ENCODE measurements at regions not wholly inside any gene's neighbourhood (a gene's known extent, or its start where the extent isn't known, plus 50 kb on each side); places are given as distances from the start of the nearest gene placed in this dataset.

- intact Hi-C loops (cut with micrococcal nuclease; ENCODE audit: unreplicated experiment), result no loop called here
- H3K9me3 ChIP-seq (ENCODE audit: insufficient read depth, low read depth), result no peaks in the 10 kb centered on the region
- no peaks in the 10 kb centered on the region for H3K4me1 ChIP-seq (replicated peaks; ENCODE audit: insufficient read depth)
- H3K27ac ChIP-seq, result no peak overlapping the region
- no peak overlapping the region for H3K4me2 ChIP-seq
- H3F3A ChIP-seq (ENCODE audit: insufficient read depth, low read depth), result no peaks in the 10 kb centered on the region
- no peaks in the 10 kb centered on the region for H4K20me1 ChIP-seq (ENCODE audit: insufficient read depth)
- no TSS peak for BruUV-seq (replicated peaks)
- ChIA-PET CTCF (no interaction called here), POLR2A (ENCODE audit: unreplicated experiment) (no interaction called here)
- TF ChIP-seq EZH2 (IDR thresholded peaks at IDR 0.05; ENCODE audit: low read depth) (no peak), CTCF (conservative IDR thresholded peaks at IDR 0.05) (no peak)
- H3K79me2 ChIP-seq (ENCODE audit: low read depth), result no peaks in the 10 kb centered on the region
- no peak overlapping the region for H2AFZ ChIP-seq
- H3K36me3 ChIP-seq (ENCODE audit: low read depth), result no peaks in the 10 kb centered on the region
- H3K4me3 ChIP-seq, result no peak overlapping the region
- no peaks in the 10 kb centered on the region for H3K27me3 ChIP-seq (ENCODE audit: insufficient read depth, low read depth)
- no peak for DNase-seq
- H3K9me2 ChIP-seq (ENCODE audit: insufficient read depth), result no peaks in the 10 kb centered on the region
Observed at GRCh38 chr3:18797378-18797777, 350.9 kb upstream of the KCNH8 start.

- CTCF ChIA-PET, result no interaction called here
Observed at GRCh38 chr3:18795078-18795477, 353.2 kb upstream of the KCNH8 start.

GRCh38 chr3:18791752-18792151 is 356.6 kb upstream of the KCNH8 start:
- Histone ChIP-seq H3K36me3 (ENCODE audit: low read depth) (no peaks in the 10 kb centered on the region), H3K79me2 (ENCODE audit: low read depth) (no peaks in the 10 kb centered on the region), H2AFZ (peak overlapping the region; percentile 74; the same call in 1 of the 2 replicates), H3K4me3 (no peak overlapping the region), H3K9me2 (ENCODE audit: insufficient read depth) (no peaks in the 10 kb centered on the region), H3K27me3 (ENCODE audit: insufficient read depth, low read depth) (no peaks in the 10 kb centered on the region), H4K20me1 (ENCODE audit: insufficient read depth) (no peaks in the 10 kb centered on the region), H3K9me3 (ENCODE audit: insufficient read depth, low read depth) (no peaks in the 10 kb centered on the region), H3K4me1 (replicated peaks; ENCODE audit: insufficient read depth) (no peaks in the 10 kb centered on the region), H3K4me2 (no peak overlapping the region), H3K27ac (no peak overlapping the region), H3F3A (ENCODE audit: insufficient read depth, low read depth) (peaks cover 3% of the 10 kb centered on the region; the same call in 1 of the 2 replicates)
- DNase-seq, result no peak
- no TSS peak for BruUV-seq (replicated peaks)
- ChIA-PET POLR2A (ENCODE audit: unreplicated experiment) (no interaction called here), CTCF (no interaction called here)
- intact Hi-C loops (cut with micrococcal nuclease; ENCODE audit: unreplicated experiment), result no loop called here
- no peak for TF ChIP-seq CTCF (conservative IDR thresholded peaks at IDR 0.05)
- no peak for TF ChIP-seq EZH2 (IDR thresholded peaks at IDR 0.05; ENCODE audit: low read depth)

More at GRCh38 chr3:18795078-18795477, 353.2 kb upstream of the KCNH8 start:
- Histone ChIP-seq H3K27me3 (ENCODE audit: insufficient read depth, low read depth) (no peaks in the 10 kb centered on the region), H3K9me2 (ENCODE audit: insufficient read depth) (no peaks in the 10 kb centered on the region), H3K27ac (no peak overlapping the region), H3K4me1 (replicated peaks; ENCODE audit: insufficient read depth) (no peaks in the 10 kb centered on the region), H3K4me3 (no peak overlapping the region), H2AFZ (no peak overlapping the region), H3K36me3 (ENCODE audit: low read depth) (no peaks in the 10 kb centered on the region), H3K79me2 (ENCODE audit: low read depth) (no peaks in the 10 kb centered on the region), H4K20me1 (ENCODE audit: insufficient read depth) (no peaks in the 10 kb centered on the region), H3F3A (ENCODE audit: insufficient read depth, low read depth) (no peaks in the 10 kb centered on the region), H3K4me2 (no peak overlapping the region), H3K9me3 (ENCODE audit: insufficient read depth, low read depth) (no peaks in the 10 kb centered on the region)
- POLR2A ChIA-PET (ENCODE audit: unreplicated experiment), result no interaction called here
- DNase-seq, result no peak
- TF ChIP-seq EZH2 (IDR thresholded peaks at IDR 0.05; ENCODE audit: low read depth), result no peak
- TF ChIP-seq CTCF (conservative IDR thresholded peaks at IDR 0.05), result no peak
- intact Hi-C loops (cut with micrococcal nuclease; ENCODE audit: unreplicated experiment), result no loop called here
- no TSS peak for BruUV-seq (replicated peaks)
